ENCODE measurements at regions not wholly inside any gene's neighbourhood (a gene's known extent, or its start where the extent isn't known, plus 50 kb on each side); places are given as distances from the start of the nearest gene placed in this dataset.

GRCh38 chr3:106745344-106746168 is 631.7 kb upstream of the CCDC54 start:
- no peak overlapping the region for H3K4me3 Mint-ChIP-seq
- TF ChIP-seq CTCF (IDR thresholded peaks at IDR 0.05): no peak
- no peaks in the 10 kb centered on the region for H3K36me3 Mint-ChIP-seq (ENCODE audit: low read depth)
- H3K4me1 Mint-ChIP-seq: peaks cover 7% of the 10 kb centered on the region
- peaks cover 2% of the 10 kb centered on the region for H3K27me3 Mint-ChIP-seq (ENCODE audit: low read depth, poor library complexity)
- DNase-seq: no peak
- no peaks in the 10 kb centered on the region for H3K9me3 Mint-ChIP-seq
- H3K27ac Mint-ChIP-seq: no peak overlapping the region

GRCh38 chr3:106746286-106746685 is 631.0 kb upstream of the CCDC54 start:
- no peak overlapping the region for H3K4me3 Mint-ChIP-seq
- peaks cover 7% of the 10 kb centered on the region for H3K4me1 Mint-ChIP-seq
- H3K27ac Mint-ChIP-seq: no peak overlapping the region

GRCh38 chr3:106748472-106749262 is 628.6 kb upstream of the CCDC54 start:
- H3K4me3 Mint-ChIP-seq: no peak overlapping the region
- no peaks in the 10 kb centered on the region for H3K36me3 Mint-ChIP-seq (ENCODE audit: low read depth)
- peaks cover 7% of the 10 kb centered on the region for H3K4me1 Mint-ChIP-seq
- H3K9me3 Mint-ChIP-seq: peaks cover under 1% of the 10 kb centered on the region
- DNase-seq: no peak
- no peak for TF ChIP-seq CTCF (IDR thresholded peaks at IDR 0.05)
- peaks cover 2% of the 10 kb centered on the region for H3K27me3 Mint-ChIP-seq (ENCODE audit: low read depth, poor library complexity)
- H3K27ac Mint-ChIP-seq: no peak overlapping the region

More at GRCh38 chr3:106746286-106746685, 631.0 kb upstream of the CCDC54 start:
- no peak for TF ChIP-seq CTCF (IDR thresholded peaks at IDR 0.05)
- DNase-seq: no peak
- Mint-ChIP-seq H3K36me3 (ENCODE audit: low read depth) (no peaks in the 10 kb centered on the region), H3K9me3 (no peaks in the 10 kb centered on the region), H3K27me3 (ENCODE audit: low read depth, poor library complexity) (peaks cover 2% of the 10 kb centered on the region)

- no peak for DNase-seq
- no peak for TF ChIP-seq CTCF (IDR thresholded peaks at IDR 0.05)
- H3K27me3 Mint-ChIP-seq (ENCODE audit: low read depth, poor library complexity): peaks cover 2% of the 10 kb centered on the region
- peaks cover 7% of the 10 kb centered on the region for H3K4me1 Mint-ChIP-seq
- peaks cover 14% of the 10 kb centered on the region for H3K9me3 Mint-ChIP-seq
- no peaks in the 10 kb centered on the region for H3K36me3 Mint-ChIP-seq (ENCODE audit: low read depth)
- H3K4me3 Mint-ChIP-seq: no peak overlapping the region
- no peak overlapping the region for H3K27ac Mint-ChIP-seq
These were observed 627.1 kb upstream of the CCDC54 start for GRCh38 chr3:106750092-106750491.

- Mint-ChIP-seq H3K4me1 (no peaks in the 10 kb centered on the region), H3K27me3 (ENCODE audit: low read depth, poor library complexity) (no peaks in the 10 kb centered on the region), H3K27ac (no peak overlapping the region), H3K9me3 (peaks cover 28% of the 10 kb centered on the region), H3K36me3 (ENCODE audit: low read depth) (no peaks in the 10 kb centered on the region), H3K4me3 (no peak overlapping the region)
- TF ChIP-seq CTCF (IDR thresholded peaks at IDR 0.05): no peak
- no peak for DNase-seq
These were observed 621.9 kb upstream of the CCDC54 start for GRCh38 chr3:106755336-106755735.
